ENCODE measurements at regions not wholly inside any gene's neighbourhood (a gene's known extent, or its start where the extent isn't known, plus 50 kb on each side); places are given as distances from the start of the nearest gene placed in this dataset.

DNA sequence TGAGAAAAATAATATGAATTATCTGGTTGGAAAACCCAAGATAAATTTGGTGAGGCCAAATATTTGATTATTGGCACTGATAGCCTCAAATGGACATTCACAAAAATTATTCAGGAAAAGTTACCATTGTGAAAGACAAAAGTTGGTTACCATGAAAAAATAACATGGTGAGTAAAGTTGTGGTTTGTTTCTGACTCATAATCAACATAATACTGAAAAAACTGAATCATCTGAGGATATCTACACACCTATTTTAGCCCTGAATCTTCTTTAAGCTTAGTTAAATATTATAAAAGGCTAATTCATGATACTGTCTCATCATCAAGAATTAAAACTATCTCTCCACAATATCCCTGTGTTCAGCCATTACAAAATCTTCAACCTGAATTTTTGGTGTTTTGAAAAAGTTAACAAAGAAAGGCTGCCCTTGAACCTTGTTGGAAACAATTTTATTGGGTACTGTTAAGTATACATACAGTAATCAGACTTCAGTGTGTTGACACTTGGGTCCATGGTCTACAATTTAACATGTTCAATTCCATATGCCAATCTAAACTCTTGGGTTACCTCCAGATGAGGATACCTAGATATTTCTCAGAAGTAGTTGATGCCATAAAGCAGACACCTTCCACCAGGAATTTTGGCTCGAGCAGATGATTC is 607.5 kb upstream of the SLC39A10 start:
- no peak for DNase-seq (ENCODE audit: low read depth)

DNA sequence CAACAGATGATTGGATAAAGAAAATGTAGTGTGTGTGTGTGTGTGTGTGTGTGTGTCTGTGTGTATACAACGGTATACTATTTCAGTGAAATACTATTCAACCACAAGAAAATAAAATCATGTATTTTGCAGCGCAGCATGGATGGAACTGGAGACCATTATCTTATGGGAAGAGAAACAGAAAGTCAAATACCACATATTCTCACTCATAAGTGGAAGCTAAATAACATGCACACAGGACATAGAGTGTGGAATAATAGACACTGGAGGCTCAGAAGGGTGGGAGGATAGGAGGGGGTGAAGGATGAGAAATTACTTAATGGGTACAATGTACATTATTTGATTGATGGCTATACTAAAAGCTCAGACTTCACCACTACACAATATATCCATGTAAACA is 609.1 kb upstream of the SLC39A10 start:
- no peak for DNase-seq (ENCODE audit: low read depth)

DNA sequence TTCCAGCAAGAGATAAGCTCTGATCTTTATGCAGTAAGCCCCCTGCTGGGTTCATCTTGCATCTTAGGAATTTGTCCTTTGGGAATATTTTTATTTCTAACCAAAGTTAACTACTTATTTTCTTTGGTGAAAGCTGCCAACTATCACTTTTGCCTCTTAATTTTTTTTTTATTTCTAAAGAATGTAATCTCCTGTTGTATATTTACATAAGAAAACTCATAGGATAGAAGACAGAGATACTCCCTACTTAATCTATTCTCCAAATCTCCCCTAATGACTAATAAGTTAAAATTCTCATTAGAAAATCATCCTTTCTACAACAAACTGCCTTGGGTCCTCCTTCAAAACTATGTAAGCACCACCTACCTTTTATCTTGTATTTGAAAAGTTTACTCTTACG is 612.2 kb upstream of the SLC39A10 start:
- no peak for DNase-seq (ENCODE audit: low read depth)

DNA sequence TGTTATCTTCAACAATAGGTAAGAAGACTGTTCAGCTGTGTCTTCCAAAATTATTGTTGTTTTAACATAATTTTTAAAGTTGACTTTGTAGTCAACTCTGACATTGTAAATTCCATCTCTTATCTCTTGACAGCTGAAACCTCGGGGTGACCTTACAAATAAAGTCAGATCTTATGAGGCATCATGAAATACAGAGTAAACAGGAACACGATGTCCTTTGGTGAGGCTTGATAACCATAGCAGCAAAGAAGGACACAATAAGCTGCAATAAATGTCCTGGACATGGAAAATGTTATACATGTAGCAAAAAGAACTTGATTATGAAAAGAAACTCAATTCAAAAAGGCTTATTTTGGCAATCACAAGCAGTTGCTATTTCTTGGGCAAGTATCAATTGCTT is 618.9 kb upstream of the SLC39A10 start:
- no peak for DNase-seq (ENCODE audit: low read depth)

DNA sequence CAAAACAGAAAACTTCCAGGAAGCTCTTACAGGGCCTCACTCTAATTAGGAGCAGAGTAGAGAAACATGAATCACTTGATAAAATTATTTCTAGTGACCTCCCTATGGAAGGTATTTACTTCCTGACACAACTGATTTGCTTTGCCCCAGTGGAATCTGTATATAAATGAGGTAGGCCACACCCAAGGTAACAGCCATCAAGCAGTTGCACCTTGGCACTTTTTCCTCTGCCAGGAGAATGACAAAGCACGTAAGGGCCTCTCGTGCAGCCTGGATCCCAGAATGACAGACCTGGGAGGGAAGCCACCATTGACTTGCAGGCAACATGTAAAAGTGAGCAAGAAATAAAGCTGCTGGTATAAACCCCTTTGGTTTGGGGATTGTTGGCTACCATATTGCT is 620.0 kb upstream of the SLC39A10 start:
- DNase-seq (ENCODE audit: low read depth), result no peak

DNA sequence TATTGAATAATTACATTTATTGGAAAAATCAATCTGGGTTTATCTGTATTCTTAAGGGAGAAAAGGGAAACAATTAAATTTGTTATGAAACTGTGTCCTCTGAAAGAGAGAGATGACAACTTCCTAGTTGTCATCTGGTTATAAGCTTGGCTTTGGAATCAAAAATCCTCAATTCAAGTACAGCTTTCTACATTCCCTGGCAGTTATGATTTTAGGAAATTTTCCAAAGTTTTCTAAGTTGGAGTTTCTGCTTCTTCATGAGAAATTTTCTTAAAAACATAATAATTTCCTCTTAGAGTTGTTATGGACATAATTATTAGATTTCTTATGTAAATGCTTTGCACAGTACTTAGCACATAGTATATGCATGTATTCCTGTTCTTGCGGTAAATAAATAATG is 625.6 kb upstream of the SLC39A10 start:
- no peak for DNase-seq (ENCODE audit: low read depth)

DNA sequence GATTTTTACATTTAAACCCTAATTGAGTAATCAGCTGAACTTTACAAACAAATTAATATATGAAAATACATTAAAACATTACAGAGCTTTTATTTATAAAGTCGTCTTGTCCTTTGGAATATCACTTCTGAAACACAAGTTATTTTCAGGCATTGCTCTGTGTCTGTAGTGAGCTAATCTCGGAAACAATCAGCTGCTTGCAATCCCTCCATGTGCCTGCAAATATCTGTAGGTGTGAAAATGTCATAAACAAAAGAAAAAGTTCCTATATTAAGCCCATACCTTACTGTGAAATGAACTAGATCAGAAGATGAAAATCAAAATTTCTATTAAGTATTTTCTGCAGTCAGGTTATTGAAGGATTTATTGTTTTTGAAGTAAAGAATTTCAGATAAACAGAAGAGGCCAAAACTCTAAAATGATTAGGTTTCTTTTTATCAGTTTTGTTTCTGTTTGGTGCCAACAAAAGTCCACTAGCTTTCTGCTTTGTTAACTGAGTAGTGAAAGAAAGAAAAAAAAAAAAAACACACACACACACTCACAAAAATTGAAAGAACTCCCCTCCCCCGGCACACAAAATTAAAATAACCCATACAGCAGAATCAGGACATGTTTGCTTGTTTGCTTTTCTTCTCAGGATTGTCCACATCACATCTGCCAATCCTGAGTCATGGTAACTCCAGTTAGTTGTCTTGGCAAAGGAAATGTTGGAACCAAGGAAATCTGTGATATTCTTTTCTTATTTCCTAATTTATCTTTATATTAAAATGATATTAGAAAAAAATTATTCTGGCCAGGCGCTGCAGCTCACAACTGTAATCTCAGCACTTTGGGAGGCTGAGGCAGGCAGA is 627.0 kb upstream of the SLC39A10 start:
- no peak for DNase-seq (ENCODE audit: low read depth)

DNA sequence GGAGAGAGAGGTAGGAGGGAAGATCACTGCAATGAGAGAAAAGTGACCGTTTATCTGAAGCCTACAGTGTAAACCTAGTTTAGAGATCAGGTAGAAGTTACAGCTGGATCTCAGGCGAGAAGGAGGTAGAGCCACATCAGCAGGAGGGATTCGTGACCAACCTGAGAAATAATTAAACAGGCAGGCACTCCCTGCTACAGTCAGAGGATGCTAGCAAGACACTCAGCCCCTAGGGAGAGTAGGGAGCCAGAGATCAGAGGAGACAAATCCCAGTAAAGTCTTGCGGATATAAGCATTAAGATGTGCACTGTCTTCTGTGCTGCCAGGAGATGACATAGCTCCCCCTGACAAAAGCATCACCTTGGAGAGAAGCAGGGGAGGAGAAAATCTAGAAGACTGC is 629.1 kb upstream of the SLC39A10 start:
- DNase-seq (ENCODE audit: low read depth), result no peak

DNA sequence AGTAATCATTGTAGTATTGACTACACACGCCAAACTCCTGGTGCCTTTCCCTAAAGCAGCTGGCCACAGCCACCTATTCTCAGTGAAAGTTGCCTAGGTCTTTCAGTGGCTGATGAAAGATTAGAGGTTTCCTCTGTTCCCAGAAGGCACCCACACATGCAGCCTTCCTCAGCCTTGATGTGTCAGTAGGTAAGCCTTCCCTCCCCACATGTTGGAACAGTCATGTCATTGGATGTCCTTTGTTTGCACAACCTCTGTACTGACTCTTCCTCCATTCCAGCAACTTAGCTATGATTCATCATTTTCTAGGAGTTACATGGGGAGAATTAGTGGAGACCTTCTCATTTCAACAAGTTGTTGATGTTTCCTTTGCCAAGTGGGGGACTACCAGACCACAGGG is 630.8 kb upstream of the SLC39A10 start:
- DNase-seq (ENCODE audit: low read depth), result no peak

DNA sequence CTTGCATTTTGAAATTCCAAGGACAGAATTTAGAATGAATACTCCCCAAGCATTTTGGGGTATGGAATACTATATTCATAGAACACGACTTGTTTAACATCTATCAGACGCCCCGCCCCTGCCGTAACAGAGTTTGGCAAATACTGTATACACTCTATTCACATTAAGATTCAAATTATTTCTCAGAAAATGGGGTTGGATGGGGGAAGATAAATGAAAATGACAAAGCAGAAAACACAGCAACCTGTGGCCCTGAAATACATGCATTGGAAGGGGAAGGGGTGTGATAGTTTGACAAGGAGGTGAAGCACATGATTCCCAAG is 634.6 kb upstream of the SLC39A10 start:
- DNase-seq (ENCODE audit: low read depth), result no peak

DNA sequence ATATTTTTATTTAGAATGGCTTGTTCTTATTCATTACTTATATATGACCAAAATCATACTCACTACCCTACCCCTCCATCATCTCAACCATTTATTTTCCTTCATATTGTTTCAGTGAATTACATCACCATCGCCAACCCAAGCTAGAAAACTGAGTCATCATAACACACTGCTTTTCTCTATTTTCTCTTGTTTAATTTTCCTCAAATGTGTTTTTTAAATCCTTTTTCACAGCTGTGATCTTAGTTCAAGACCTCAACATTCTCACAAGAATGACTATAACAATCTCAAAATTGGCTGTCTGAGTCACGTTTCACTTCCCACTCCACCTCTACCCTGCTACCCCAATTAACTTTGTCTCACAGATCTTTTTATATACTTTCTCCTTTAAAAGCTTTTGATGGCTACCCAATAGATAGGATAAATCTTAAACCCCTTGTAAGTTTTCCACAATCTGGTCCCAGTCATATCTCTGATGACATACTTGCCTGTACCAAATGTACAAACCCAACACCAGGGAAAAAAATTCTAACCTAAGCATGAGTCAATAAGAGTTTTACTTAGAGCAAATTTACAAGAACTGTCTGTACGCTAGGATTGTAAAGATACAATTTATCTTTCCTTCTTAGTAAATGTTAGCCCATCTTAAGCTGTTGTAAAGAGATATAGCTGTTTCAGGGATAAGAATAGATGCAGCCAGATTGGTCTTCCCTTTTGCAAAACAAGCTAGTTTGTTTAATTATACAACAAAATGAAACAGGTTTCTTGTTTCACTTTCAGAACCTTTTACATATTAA is 635.1 kb upstream of the SLC39A10 start:
- no peak for DNase-seq (ENCODE audit: low read depth)

DNA sequence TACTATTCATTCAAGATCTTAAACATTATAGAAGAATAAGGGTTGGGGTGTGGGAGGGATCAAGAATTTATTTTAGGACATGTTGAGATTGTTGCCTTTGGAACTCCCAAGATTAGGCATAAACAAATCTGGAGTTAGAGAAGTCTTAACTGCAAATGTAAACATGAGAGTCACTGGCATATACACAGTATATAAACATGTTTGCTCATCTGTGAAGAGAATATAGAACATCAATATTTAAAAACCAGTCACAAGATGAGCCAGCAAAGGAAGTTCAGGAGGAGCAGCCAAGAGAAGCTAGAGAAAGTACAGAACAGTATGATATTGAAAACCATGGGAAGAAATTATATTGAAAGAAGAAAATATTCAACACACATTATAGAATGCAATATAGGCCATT is 638.6 kb upstream of the SLC39A10 start:
- no peak for DNase-seq (ENCODE audit: low read depth)

DNA sequence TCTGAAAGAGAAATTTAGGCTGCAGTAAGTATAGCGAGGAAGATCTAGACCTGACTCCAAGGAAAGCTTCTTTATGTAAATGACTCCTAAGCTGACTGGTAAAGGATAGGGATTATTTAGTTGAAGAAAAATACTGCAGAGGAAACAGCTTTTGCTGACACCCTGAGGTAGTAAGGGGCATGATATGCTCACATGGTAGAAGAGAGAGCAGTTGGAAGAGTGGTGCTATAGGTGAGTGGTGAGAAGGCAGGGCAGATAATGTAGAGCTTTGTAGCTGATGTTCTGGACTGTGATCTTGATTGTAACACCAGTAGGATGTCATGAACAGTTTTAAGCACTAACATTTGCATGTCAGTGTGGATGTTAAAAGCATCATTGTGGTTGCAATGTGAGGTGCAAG is 639.1 kb upstream of the SLC39A10 start:
- no peak for DNase-seq (ENCODE audit: low read depth)

DNA sequence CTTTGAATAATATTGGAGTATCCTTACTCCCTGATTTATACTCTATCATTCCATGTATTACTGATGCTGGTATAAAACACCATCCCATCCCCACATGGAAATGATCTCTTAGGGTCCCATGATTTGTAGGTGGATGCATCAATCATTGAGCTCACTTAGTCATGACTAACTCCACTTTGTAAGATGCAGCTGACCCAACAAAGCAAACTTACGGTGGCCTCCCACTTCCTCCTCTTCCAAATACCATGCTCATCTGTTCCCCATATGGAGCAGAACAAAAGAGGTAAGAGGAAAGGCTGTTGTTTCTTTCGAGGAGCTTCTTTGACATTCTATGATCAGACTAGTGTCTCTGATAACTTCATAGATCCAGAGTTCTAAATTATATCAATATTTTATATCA is 640.2 kb upstream of the SLC39A10 start:
- no peak for DNase-seq (ENCODE audit: low read depth)

DNA sequence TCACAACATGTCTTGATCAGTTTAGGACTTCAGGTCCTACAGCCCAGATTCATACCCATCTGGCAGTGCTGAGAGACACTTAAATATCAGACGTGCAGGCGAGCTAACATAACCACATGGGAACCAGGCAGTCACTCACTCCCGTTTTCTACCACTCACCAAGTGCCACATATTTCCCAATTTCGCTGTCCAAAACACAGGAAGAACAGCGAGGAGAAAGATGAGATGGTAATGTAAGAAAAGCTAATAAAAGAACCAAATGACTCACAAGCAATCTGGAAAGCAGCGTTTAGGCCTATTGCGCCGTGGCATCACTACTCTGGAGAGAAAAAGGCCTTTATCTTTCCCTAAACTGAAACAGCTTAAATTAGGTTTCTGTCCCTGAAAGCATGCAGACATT is 647.8 kb upstream of the SLC39A10 start:
- no peak for DNase-seq (ENCODE audit: low read depth)

DNA sequence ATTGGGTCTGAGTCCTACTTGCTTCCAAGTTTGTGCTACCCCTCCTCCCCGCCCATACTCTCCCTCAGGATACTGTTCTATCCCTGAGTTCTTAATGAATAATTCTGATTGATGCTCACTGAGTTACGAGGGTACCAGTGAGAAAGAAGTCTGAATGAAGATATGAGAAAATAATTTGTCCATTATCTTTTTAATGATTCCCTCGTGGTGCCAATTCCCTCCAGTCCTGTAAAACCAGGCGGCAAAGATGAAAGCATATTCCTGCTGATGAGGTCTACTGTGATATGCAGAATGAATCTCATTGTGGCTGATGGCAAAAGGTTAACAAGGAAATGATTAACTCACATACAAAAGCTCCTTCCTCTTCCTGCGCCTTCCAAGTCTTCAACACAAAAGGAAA is 650.2 kb upstream of the SLC39A10 start:
- DNase-seq (ENCODE audit: low read depth), result no peak

DNA sequence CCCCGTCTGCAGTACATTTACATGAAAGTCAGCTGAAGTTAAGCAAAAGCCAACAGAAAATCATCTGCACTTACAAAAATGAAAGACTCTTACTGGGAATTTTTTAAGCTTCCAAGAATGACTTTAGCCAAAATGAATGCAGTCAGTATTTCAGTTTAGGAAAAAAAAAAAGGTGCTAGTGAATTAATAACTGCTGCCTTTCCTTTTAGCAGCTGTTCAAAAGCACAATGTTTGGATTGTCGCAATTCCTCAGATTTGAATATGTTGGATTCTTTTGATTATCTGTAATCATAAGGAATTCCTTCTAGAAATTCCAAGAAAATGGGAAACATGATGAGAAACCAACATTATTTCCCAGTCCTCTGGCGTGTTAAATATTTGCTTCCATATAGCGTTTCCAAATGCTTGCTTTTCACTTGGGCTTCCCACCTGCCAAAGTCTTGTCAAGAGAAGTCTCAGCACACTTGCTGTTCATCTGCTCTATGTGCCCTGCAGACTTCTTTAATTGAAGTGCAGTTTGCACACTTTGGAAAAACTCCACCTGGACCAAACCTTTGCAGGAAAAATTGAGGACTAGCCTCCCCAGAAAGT is 653.0 kb upstream of the SLC39A10 start:
- no peak for DNase-seq (ENCODE audit: low read depth)

DNA sequence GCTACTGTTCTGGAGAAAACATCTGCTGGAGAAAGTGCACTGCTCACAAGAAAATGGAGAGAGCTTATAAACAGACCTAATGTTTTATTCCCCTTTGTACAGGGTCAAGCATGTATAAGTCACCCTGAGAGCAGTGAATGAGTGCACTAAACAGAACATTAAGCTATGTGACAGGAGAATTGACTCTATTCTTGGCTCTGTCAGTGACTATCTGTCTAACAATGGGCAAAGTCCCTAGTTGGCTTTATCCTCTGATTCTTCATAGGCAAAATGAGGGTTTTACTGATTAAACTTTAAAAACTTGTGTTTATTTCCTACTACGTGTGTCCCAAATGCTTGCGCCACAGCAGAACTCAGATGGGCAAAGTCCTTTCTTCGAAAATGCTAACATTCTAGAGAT is 655.1 kb upstream of the SLC39A10 start:
- no peak for DNase-seq (ENCODE audit: low read depth)

DNA sequence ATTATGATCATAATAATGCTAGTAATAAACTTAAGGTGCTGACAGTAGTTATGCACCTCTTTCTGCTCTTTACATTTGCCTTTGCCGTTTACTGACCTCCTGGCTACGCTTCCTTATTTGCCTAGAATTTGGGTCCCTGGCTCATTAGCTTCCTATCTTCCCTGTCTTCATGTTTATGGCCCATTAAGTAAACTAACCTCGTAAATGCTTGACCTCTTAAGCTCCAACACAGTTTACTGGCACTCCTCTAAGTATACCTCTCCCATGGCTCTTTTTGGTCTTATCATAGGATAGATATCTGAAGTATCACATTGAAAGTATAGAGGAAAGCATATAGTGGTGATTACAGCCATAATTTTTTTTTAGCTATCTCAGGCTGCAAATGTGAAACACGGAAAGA is 657.3 kb upstream of the SLC39A10 start:
- no peak for DNase-seq (ENCODE audit: low read depth)

DNA sequence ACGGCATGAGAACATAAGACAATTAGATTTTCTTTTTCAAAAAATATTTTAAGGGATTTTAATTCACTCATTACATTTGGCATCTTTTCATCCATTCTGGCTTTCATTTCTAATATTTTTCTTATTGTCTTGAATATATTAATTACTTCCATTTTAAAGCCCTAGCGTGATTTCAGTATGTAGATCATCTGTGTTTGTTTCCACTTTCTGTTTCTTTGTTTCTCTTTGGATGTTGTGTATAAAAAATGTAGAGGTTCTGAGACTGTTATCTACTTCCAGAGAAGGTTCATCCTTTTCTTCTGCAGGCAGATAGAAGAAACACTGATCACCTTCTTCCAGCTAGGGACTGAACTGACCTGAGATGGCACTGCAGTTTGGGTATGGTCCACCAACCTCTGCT is 664.4 kb upstream of the SLC39A10 start:
- DNase-seq (ENCODE audit: low read depth), result no peak

DNA sequence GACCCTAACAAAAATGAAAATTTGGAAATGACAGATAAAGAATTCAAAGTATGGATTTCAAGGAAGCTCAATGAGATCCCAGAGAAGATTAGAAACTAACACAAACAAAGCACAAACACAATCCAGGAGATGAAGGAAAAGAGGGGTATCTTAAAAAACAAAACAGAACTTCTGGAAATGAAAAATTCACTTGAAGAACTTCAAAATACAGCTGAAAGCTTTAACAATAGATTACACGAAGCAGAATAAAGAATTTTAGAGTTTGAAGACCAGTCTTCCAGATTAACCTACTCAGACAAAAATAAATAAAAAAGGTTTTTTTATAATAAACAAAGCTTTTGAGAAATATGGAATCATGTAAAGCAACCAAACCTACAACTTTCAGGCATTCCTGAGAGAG is 671.8 kb upstream of the SLC39A10 start:
- no peak for DNase-seq (ENCODE audit: low read depth)

DNA sequence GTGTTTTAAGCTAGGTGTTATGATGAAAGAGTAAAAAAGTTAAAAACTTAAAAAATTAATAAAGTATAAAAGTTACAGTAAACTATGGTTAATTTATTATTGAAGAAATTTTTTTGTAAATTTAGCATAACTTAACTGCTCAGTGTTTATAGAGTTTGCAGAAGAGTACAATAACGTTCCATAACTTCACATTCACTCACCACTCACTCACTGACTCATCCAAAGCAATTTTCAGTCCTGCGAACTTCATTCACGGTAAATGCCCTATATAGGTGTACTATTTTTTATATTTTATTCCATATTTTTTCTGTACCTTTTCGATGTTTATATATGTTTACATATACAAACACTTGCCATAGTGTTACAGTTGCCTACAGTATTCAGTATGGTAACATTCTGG is 694.8 kb upstream of the SLC39A10 start:
- DNase-seq (ENCODE audit: low read depth), result no peak

DNA sequence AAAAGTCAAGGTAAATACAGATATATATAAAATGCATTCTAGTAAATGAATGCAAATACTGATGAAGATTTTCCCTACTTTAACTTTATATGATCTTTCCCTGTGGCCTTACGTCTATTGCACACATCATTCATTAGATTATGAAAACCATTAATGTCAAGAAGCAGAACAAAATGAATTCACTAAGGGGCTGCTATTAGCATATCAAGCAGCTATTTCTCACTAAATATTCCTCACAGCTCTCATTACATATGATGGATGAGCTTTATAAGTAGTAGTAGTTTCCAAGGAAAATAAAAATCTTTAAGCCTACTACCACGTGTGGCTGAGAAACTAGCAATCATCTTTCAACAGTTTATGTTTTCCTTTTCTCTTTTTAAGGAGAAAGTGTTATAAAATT is 702.8 kb upstream of the SLC39A10 start:
- no peak for DNase-seq (ENCODE audit: low read depth)
